Sciatic nerve (tissue), 2 donors: ENCODE measurements at regions not wholly inside any gene's neighbourhood (a gene's known extent, or its start where the extent isn't known, plus 50 kb on each side); places are given as distances from the start of the nearest gene placed in this dataset.

Source experiments
- ATAC-seq: fragments of 200-7000 bp; cut with Tn5 transposase; one replicate; pipeline ENCODE4 v1.9.1; 2020; ENCODE audit warnings: mild to moderate bottlenecking, moderate library complexity
- DNase-seq: peaks from one replicate; pipeline ENCODE4 v3.0.0-alpha.2; 2020; ENCODE audit warnings: low spot score
- intact Hi-C: fragments of 100-400 bp; cut with DNase I; formaldehyde crosslinking; loops from one replicate; pipeline ENCODE4 v1.14.2; 2022
- donor health status: DM: no; HTN: no; CAD: no.
- donor health status: DM: no; HTN: no; CAD: no.

GRCh38 chr14:76304536-76305267 is 71.2 kb upstream of the ESRRB start:
- DNase-seq (no peak), ATAC-seq (no peak)
- intact Hi-C loops = no loop called here

- intact Hi-C loops = no loop called here
- DNase-seq = no peak
- ATAC-seq = no peak
Observed at GRCh38 chr14:76305268-76305826, 70.6 kb upstream of the ESRRB start.

- intact Hi-C loops = no loop called here
- ATAC-seq (no peak), DNase-seq (no peak)
Observed at GRCh38 chr14:76306131-76306530, 69.8 kb upstream of the ESRRB start.

GRCh38 chr14:76307786-76308780 is 67.9 kb upstream of the ESRRB start:
- ATAC-seq (no peak), DNase-seq (no peak)
- intact Hi-C loops = no loop called here

GRCh38 chr14:76309572-76310162 is 66.3 kb upstream of the ESRRB start:
- ATAC-seq (no peak), DNase-seq (no peak)
- intact Hi-C loops = no loop called here

- ATAC-seq (no peak), DNase-seq (no peak)
- intact Hi-C loops = no loop called here
Observed at GRCh38 chr14:76311079-76311758, 64.7 kb upstream of the ESRRB start.

GRCh38 chr14:76312821-76313220 is 63.1 kb upstream of the ESRRB start:
- intact Hi-C loops = no loop called here
- DNase-seq (no peak), ATAC-seq (no peak)

- intact Hi-C loops = no loop called here
- ATAC-seq (no peak), DNase-seq (no peak)
Observed at GRCh38 chr14:76313303-76313702, 62.6 kb upstream of the ESRRB start.

DNA sequence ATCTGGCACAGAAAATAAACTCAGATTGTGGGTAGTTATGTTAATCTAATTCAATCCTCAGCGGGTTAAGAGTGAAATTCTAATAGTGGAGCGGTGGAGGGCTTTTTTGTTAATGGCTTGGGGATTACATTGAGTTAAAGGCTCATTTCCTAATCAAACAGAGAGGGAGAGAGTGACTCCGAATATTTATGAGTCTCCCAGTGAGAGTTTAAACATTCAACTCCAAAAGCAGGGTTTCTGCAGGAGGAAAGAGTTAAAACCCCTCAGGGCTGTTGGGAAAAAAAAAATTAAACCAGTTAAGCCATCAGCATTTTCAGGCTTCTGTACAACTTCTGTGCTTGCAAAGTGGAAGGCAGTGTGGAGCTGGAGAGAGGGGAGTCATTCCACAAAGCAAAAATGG is 62.1 kb upstream of the ESRRB start:
- no peak for DNase-seq
- intact Hi-C loops = no loop called here
- no peak for ATAC-seq

DNA sequence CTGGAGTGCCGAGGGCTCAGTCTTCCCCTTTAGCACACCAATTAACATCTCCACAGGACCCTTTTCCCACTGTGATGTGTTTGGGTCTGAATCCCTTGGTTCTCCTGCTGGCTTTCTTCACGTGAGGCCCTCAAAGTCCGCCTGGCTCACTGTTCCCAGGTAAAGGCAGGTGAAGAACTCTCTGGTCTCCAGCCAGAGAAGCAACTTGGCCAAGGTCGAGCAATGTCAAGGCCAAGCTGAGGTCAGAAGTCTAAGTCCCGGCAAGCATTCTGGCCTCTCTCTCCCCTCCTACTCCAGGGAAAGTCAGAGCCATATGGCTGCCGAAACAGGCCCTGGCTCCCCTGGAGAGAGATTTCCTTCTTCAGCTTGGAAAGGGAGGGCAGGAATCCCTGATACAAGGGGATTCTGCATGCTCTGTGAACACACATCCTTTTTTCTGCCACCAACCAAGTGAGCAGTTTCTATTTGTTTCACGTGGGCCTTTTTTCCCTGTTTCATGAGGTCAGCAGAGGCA is 61.4 kb upstream of the ESRRB start:
- ATAC-seq (no peak), DNase-seq (no peak)
- intact Hi-C loops = no loop called here

DNA sequence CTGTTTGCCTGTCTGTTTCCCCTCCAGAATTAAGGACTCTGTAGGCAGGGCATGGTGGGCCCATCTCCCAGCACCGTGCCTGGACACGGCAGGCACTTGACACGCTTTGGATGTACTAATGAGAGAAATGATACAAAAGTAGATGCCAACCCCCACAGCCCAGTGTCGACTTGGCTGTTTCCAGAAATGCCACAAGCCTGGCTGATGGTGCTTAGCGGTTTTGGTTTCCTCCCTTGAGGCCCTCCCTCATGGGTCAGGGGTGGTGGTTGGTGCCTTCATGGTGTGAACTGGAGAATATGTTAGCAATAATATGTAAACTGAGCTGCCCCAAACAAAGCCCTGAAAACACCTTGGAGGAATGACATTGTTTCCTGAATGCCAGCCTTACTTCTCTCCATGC is 55.5 kb upstream of the ESRRB start:
- intact Hi-C loops = no loop called here
- DNase-seq = no peak

DNA sequence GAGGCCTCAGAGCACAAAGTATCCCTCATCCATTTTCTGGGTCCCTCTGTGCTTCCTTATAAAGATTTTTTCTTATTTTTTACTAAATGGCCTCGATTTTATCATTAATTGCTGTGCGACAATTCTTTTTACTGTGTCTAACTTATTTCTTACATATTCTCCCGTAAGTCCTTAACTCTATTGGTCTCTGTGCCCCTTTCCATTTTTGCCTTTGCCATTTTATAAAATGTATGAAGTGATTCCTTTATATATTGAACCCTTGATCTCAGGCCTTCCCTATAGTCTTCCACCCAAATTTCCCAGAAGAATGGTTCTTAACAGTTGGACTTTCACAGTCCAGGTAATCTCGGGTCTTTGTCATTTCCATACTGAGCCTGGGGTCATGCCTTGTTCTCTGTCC is 55.0 kb upstream of the ESRRB start:
- ATAC-seq (no peak), DNase-seq (no peak)
- intact Hi-C loops = no loop called here

More for the DNA sequence above, 55.5 kb upstream of the ESRRB start:
- no peak for ATAC-seq

- DNase-seq (no peak), ATAC-seq (no peak)
- intact Hi-C loops = no loop called here
Observed at GRCh38 chr14:76322594-76323220, 53.2 kb upstream of the ESRRB start.

GRCh38 chr14:76323331-76324050 is 52.4 kb upstream of the ESRRB start:
- DNase-seq (no peak), ATAC-seq (no peak)
- intact Hi-C loops = no loop called here

DNA sequence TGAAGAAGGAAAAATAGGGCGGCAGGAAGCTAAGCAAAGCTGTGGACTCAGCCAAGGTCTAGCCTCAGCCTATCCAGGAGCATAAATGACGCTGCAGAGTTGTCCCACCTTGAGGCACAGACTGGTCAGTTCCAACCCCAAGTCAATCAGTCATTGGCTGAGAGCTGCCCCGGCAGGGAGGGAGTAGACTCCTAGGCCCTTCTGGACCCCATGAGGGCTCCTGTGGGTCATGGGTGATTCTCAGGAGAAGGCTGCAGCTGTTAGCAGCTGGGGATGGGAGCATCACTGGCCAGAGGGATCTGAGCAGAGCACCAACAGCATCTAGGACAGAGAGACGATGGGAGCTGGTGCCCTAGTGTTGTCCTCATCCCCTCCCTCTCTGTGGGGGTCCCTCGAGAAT is 51.8 kb upstream of the ESRRB start:
- intact Hi-C loops = no loop called here
- no peak for DNase-seq
- ATAC-seq = no peak
